Neural progenitor cell (in vitro differentiated cells): ENCODE measurements at regions not wholly inside any gene's neighbourhood (a gene's known extent, or its start where the extent isn't known, plus 50 kb on each side); places are given as distances from the start of the nearest gene placed in this dataset.
"Not testable (repeated sequence)": the region's sequence is repeated elsewhere in the genome, so short reads cannot be mapped to it uniquely, and the experiment has no call there.

Experiments
- DNase-seq: peaks from one replicate; pipeline ENCODE4 v3.0.0-alpha.2; 2016; ENCODE audit warnings: low spot score
- H2AFZ ChIP-seq: fragments of 200-600 bp; sonication (generic); replicated peaks from 2 replicates; pipeline ENCODE4 v1.6.1; 2016; ENCODE audit warnings: antibody characterized with exemption
- H3F3A ChIP-seq: fragments of 200-600 bp; sonication (generic); 2 replicates; pipeline ENCODE4 v1.6.1; 2016; ENCODE audit warnings: antibody characterized with exemption, low read depth
- H3K27ac ChIP-seq: fragments of 200-600 bp; sonication (generic); 2 replicates; pipeline ENCODE4 v1.5.1; 2016; ENCODE audit warnings: mild to moderate bottlenecking
- H3K27me3 ChIP-seq: fragments of 200-600 bp; sonication (generic); 2 replicates; pipeline ENCODE4 v1.6.1; 2016; ENCODE audit warnings: mild to moderate bottlenecking, moderate library complexity
- H3K36me3 ChIP-seq: fragments of 200-600 bp; sonication (generic); 2 replicates; pipeline ENCODE4 v1.5.1; 2016
- H3K4me1 ChIP-seq: fragments of 200-600 bp; sonication (generic); 2 replicates; pipeline ENCODE4 v1.6.1; 2016; ENCODE audit warnings: mixed run types
- H3K4me2 ChIP-seq: fragments of 200-600 bp; sonication (generic); 2 replicates; pipeline ENCODE4 v1.6.1; 2016
- H3K4me3 ChIP-seq: fragments of 200-600 bp; sonication (generic); 2 replicates; pipeline ENCODE4 v1.5.1; 2016
- H3K79me2 ChIP-seq: fragments of 200-600 bp; sonication (generic); 2 replicates; pipeline ENCODE4 v1.6.1; 2016; ENCODE audit warnings: low read depth
- H3K9ac ChIP-seq: fragments of 200-600 bp; sonication (generic); 2 replicates; pipeline ENCODE4 v1.6.1; 2016
- H3K9me3 ChIP-seq: fragments of 200-600 bp; sonication (generic); 2 replicates; pipeline ENCODE4 v1.5.1; 2016; ENCODE audit warnings: low read depth
- H4K20me1 ChIP-seq: fragments of 200-600 bp; sonication (generic); 2 replicates; pipeline ENCODE4 v1.6.1; 2016; ENCODE audit warnings: low read depth
- H3K27ac Mint-ChIP-seq: 3 replicates; pipeline ENCODE4 v1.8.0; 2021; ENCODE audit warnings: mixed read lengths
- H3K27me3 Mint-ChIP-seq: 2 replicates; pipeline ENCODE4 v1.8.0; 2022; ENCODE audit warnings: low read depth, mild to moderate bottlenecking, inconsistent platforms, moderate library complexity, mixed read lengths; ENCODE audit not compliant: insufficient read depth
- H3K36me3 Mint-ChIP-seq: 3 replicates; pipeline ENCODE4 v1.8.0; 2021; ENCODE audit warnings: mixed read lengths
- H3K4me1 Mint-ChIP-seq: 3 replicates; pipeline ENCODE4 v1.8.0; 2021; ENCODE audit warnings: mixed read lengths
- H3K4me3 Mint-ChIP-seq: 3 replicates; pipeline ENCODE4 v1.8.0; 2021; ENCODE audit warnings: mild to moderate bottlenecking, moderate library complexity, mixed read lengths
- H3K9me3 Mint-ChIP-seq: 3 replicates; pipeline ENCODE4 v1.8.0; 2020; ENCODE audit warnings: mixed read lengths
- EZH2 ChIP-seq: fragments of 200-600 bp; sonication (generic); IDR thresholded peaks from 2 replicates; pipeline ENCODE4 v1.6.1; 2017; ENCODE audit warnings: antibody characterized with exemption, mild to moderate bottlenecking, moderate library complexity
- EZH2phosphoT487 ChIP-seq: fragments of 200-600 bp; sonication (generic); IDR thresholded peaks from 2 replicates; pipeline ENCODE4 v1.6.1; 2017; ENCODE audit warnings: antibody characterized with exemption
- TF ChIP-seq, protein P1 (sequence below): fragments of 200-600 bp; sonication (generic); IDR thresholded peaks from 2 replicates; pipeline ENCODE4 v1.5.1; 2017; ENCODE audit warnings: antibody characterized with exemption, mild to moderate bottlenecking

DNA sequence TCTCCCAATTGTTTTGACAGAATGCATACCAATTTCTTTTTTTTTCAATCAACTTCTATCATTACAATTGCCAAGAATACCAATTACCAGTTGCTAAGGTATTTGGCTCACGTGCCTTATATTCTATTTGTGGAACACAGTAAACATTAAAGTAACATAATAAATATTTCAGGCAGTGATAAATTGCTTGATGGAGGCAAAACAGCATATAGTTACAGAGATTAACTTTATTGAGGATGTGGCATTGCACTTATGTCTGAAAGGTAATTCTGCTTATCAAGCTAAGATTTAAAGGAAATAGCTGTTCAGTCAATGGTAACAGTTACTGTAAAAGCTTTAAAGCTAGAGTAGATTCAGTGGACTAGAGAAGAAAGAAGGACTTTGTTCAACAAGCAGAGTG lies 1107.8 kb downstream of the FSCB start:
- Histone ChIP-seq H3K79me2 (no peaks in the 10 kb centered on the region), H3K27ac (no peak overlapping the region), H3K4me3 (no peak overlapping the region), H4K20me1 (no peaks in the 10 kb centered on the region), H3K36me3 (no peaks in the 10 kb centered on the region), H3K4me1 (no peaks in the 10 kb centered on the region), H3F3A (no peaks in the 10 kb centered on the region), H3K9me3 (no peaks in the 10 kb centered on the region), H3K4me2 (no peak overlapping the region), H2AFZ (no peak overlapping the region), H3K9ac (no peak overlapping the region), H3K27me3 (no peaks in the 10 kb centered on the region)
- DNase-seq: no peak
- H3K27ac Mint-ChIP-seq: no peak overlapping the region
- no peak overlapping the region for H3K4me3 Mint-ChIP-seq
- H3K27me3 Mint-ChIP-seq: no peaks in the 10 kb centered on the region
- TF ChIP-seq EZH2phosphoT487: no peak
- no peak for TF ChIP-seq EZH2
- TF ChIP-seq, protein P1, sequence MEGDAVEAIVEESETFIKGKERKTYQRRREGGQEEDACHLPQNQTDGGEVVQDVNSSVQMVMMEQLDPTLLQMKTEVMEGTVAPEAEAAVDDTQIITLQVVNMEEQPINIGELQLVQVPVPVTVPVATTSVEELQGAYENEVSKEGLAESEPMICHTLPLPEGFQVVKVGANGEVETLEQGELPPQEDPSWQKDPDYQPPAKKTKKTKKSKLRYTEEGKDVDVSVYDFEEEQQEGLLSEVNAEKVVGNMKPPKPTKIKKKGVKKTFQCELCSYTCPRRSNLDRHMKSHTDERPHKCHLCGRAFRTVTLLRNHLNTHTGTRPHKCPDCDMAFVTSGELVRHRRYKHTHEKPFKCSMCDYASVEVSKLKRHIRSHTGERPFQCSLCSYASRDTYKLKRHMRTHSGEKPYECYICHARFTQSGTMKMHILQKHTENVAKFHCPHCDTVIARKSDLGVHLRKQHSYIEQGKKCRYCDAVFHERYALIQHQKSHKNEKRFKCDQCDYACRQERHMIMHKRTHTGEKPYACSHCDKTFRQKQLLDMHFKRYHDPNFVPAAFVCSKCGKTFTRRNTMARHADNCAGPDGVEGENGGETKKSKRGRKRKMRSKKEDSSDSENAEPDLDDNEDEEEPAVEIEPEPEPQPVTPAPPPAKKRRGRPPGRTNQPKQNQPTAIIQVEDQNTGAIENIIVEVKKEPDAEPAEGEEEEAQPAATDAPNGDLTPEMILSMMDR: no peak
- H3K4me1 Mint-ChIP-seq: no peaks in the 10 kb centered on the region
- H3K36me3 Mint-ChIP-seq: no peaks in the 10 kb centered on the region
- H3K9me3 Mint-ChIP-seq: no peaks in the 10 kb centered on the region

GRCh38 chr14:43370565-43370896 lies 1136.6 kb downstream of the FSCB start:
- not testable (repeated sequence) for H3K4me3 ChIP-seq, H2AFZ ChIP-seq, H3K27me3 Mint-ChIP-seq, H3F3A ChIP-seq, H3K9me3 ChIP-seq, H3K27ac ChIP-seq, H3K36me3 ChIP-seq, H3K27ac Mint-ChIP-seq, H3K9ac ChIP-seq, H3K4me1 ChIP-seq, DNase-seq, H3K4me3 Mint-ChIP-seq, H3K79me2 ChIP-seq, H3K36me3 Mint-ChIP-seq, H3K27me3 ChIP-seq, H4K20me1 ChIP-seq, H3K4me2 ChIP-seq, H3K4me1 Mint-ChIP-seq, H3K9me3 Mint-ChIP-seq

- Histone ChIP-seq H3K9ac (no peak overlapping the region), H3K27ac (no peak overlapping the region), H3K36me3 (no peaks in the 10 kb centered on the region), H4K20me1 (no peaks in the 10 kb centered on the region), H3F3A (no peaks in the 10 kb centered on the region), H3K4me2 (no peak overlapping the region), H3K79me2 (no peaks in the 10 kb centered on the region), H3K27me3 (no peaks in the 10 kb centered on the region), H3K9me3 (no peaks in the 10 kb centered on the region), H3K4me3 (no peak overlapping the region), H2AFZ (no peak overlapping the region), H3K4me1 (no peaks in the 10 kb centered on the region)
- Mint-ChIP-seq H3K27ac (no peak overlapping the region), H3K36me3 (no peaks in the 10 kb centered on the region), H3K9me3 (peaks cover 4% of the 10 kb centered on the region), H3K27me3 (no peaks in the 10 kb centered on the region), H3K4me3 (no peak overlapping the region), H3K4me1 (no peaks in the 10 kb centered on the region)
- TF ChIP-seq EZH2phosphoT487 (no peak), EZH2 (no peak)
- TF ChIP-seq, protein P1: no peak
- DNase-seq: no peak
Observed at GRCh38 chr14:43369710-43370564, 1137.1 kb downstream of the FSCB start.

DNA sequence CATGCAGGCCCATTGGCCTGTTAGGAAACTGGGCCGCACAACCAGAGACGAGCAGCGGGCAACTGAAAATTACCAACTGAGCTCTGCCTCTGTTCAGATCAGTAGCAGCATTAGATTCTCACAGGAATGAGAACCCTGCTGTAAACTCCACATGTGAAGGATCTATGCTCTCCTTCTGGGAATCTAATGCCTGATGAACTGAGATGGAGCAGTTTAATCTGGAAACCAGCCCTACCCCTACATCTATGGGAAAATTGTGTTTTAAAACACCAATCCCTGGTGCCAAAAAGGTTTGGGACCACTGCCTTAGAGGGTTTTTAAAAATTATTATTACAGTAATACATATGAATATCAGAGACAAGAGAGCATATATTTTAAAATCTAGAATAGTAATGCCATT lies 1144.5 kb downstream of the FSCB start:
- TF ChIP-seq EZH2: no peak
- TF ChIP-seq EZH2phosphoT487: no peak
- TF ChIP-seq, protein P1: no peak
- Mint-ChIP-seq H3K27ac (no peak overlapping the region), H3K4me1 (no peaks in the 10 kb centered on the region), H3K9me3 (no peaks in the 10 kb centered on the region), H3K27me3 (no peaks in the 10 kb centered on the region), H3K4me3 (no peak overlapping the region), H3K36me3 (no peaks in the 10 kb centered on the region)
- no peak overlapping the region for H3K4me3 ChIP-seq
- no peak overlapping the region for H3K27ac ChIP-seq
- no peak overlapping the region for H3K9ac ChIP-seq
- H3K4me1 ChIP-seq: no peaks in the 10 kb centered on the region
- DNase-seq: no peak
- no peaks in the 10 kb centered on the region for H3K36me3 ChIP-seq
- H3K9me3 ChIP-seq: no peaks in the 10 kb centered on the region
- H2AFZ ChIP-seq: no peak overlapping the region
- no peaks in the 10 kb centered on the region for H3F3A ChIP-seq
- H3K79me2 ChIP-seq: no peaks in the 10 kb centered on the region
- H3K27me3 ChIP-seq: no peaks in the 10 kb centered on the region
- H4K20me1 ChIP-seq: no peaks in the 10 kb centered on the region
- no peak overlapping the region for H3K4me2 ChIP-seq
